HEK293 (cell line): ENCODE measurements at regions not wholly inside any gene's neighbourhood (a gene's known extent, or its start where the extent isn't known, plus 50 kb on each side); places are given as distances from the start of the nearest gene placed in this dataset.

Source experiments
- CTCF ChIP-seq: fragments of 450-650 bp; formaldehyde crosslinking; IDR thresholded peaks from 2 replicates; pipeline ENCODE4 v1.5.1; 2016; ENCODE audit warnings: missing biosample characterization, missing genetic modification characterization
- KLF16 ChIP-seq: fragments of 450-650 bp; formaldehyde crosslinking; IDR thresholded peaks from 2 replicates; pipeline ENCODE4 v1.5.1; 2017; ENCODE audit warnings: missing biosample characterization, missing genetic modification characterization
- RBAK ChIP-seq: fragments of 450-650 bp; formaldehyde crosslinking; IDR thresholded peaks from 2 replicates; pipeline ENCODE4 v1.5.1; 2016; ENCODE audit warnings: missing biosample characterization, missing genetic modification characterization
- SCRT1 ChIP-seq: fragments of 450-650 bp; formaldehyde crosslinking; IDR thresholded peaks from 2 replicates; pipeline ENCODE4 v1.5.1; 2016; ENCODE audit warnings: missing biosample characterization, missing genetic modification characterization, borderline replicate concordance
- TCF7L2 ChIP-seq: IDR thresholded peaks from 2 replicates; pipeline ENCODE4 v1.6.1; 2011; ENCODE audit warnings: low read depth, mild to moderate bottlenecking, inconsistent platforms, low read length, moderate library complexity, borderline replicate concordance
- YY1 ChIP-seq: fragments of 450-650 bp; formaldehyde crosslinking; IDR thresholded peaks from 2 replicates; pipeline ENCODE4 v1.5.1; 2018; ENCODE audit warnings: missing biosample characterization, missing genetic modification characterization
- ZBTB26 ChIP-seq: fragments of 450-650 bp; formaldehyde crosslinking; optimal IDR thresholded peaks from 2 replicates; pipeline ENCODE3; 2016; ENCODE audit warnings: missing biosample characterization, mild to moderate bottlenecking, missing genetic modification characterization
- ZNF146 ChIP-seq: fragments of 450-650 bp; formaldehyde crosslinking; IDR thresholded peaks from 2 replicates; pipeline ENCODE4 v1.5.1; 2016; ENCODE audit warnings: missing biosample characterization, missing genetic modification characterization
- ZNF24 ChIP-seq: fragments of 450-650 bp; formaldehyde crosslinking; IDR thresholded peaks from 2 replicates; pipeline ENCODE4 v1.5.1; 2016; ENCODE audit warnings: missing biosample characterization, missing genetic modification characterization
- ZNF274 ChIP-seq, 2 experiments: fragments of 200-500 bp in 1 of 2; fragments of 450-650 bp in 1 of 2; sonication (Bioruptor generic) in 1 of 2; formaldehyde crosslinking in 1 of 2; IDR thresholded peaks; 2 replicates each; pipeline versions ENCODE4 v1.5.1 to v1.6.1; 2014 to 2016; ENCODE audit warnings: borderline replicate concordance in 1 of 2, inconsistent platforms in 1 of 2, low read length in 1 of 2, missing biosample characterization in 1 of 2, missing genetic modification characterization in 1 of 2
- ZNF510 ChIP-seq: fragments of 450-650 bp; formaldehyde crosslinking; IDR thresholded peaks from 2 replicates; pipeline ENCODE4 v1.5.1; 2018; ENCODE audit warnings: mild to moderate bottlenecking, missing genetic modification characterization, missing biosample characterization; ENCODE audit not compliant: insufficient replicate concordance
- TF ChIP-seq, protein P1 (sequence below): fragments of 450-650 bp; formaldehyde crosslinking; IDR thresholded peaks from 2 replicates; pipeline ENCODE4 v1.5.1; 2016; ENCODE audit warnings: missing biosample characterization, missing genetic modification characterization, borderline replicate concordance

GRCh38 chr5:168057905-168058304, 233.5 kb upstream of the WWC1 start:
- no peak for TF ChIP-seq YY1 (tag by site-specific recombination)
- no peak for TF ChIP-seq KLF16 (tag by site-specific recombination)
- TF ChIP-seq CTCF (tag by site-specific recombination): no peak
- TF ChIP-seq ZNF510 (tag by site-specific recombination): no peak
- TF ChIP-seq ZBTB26 (tag by site-specific recombination): no peak
- no peak for TF ChIP-seq SCRT1 (tag by site-specific recombination)
- TF ChIP-seq TCF7L2: no peak
- TF ChIP-seq ZNF24: no peak
- no peak for TF ChIP-seq ZNF274 (IDR thresholded peaks at IDR 0.05; ENCODE audit: low read length)
- no peak for TF ChIP-seq ZNF274 (tag by site-specific recombination; IDR thresholded peaks at IDR 0.05; ENCODE audit: borderline replicate concordance)
- TF ChIP-seq, protein P1, sequence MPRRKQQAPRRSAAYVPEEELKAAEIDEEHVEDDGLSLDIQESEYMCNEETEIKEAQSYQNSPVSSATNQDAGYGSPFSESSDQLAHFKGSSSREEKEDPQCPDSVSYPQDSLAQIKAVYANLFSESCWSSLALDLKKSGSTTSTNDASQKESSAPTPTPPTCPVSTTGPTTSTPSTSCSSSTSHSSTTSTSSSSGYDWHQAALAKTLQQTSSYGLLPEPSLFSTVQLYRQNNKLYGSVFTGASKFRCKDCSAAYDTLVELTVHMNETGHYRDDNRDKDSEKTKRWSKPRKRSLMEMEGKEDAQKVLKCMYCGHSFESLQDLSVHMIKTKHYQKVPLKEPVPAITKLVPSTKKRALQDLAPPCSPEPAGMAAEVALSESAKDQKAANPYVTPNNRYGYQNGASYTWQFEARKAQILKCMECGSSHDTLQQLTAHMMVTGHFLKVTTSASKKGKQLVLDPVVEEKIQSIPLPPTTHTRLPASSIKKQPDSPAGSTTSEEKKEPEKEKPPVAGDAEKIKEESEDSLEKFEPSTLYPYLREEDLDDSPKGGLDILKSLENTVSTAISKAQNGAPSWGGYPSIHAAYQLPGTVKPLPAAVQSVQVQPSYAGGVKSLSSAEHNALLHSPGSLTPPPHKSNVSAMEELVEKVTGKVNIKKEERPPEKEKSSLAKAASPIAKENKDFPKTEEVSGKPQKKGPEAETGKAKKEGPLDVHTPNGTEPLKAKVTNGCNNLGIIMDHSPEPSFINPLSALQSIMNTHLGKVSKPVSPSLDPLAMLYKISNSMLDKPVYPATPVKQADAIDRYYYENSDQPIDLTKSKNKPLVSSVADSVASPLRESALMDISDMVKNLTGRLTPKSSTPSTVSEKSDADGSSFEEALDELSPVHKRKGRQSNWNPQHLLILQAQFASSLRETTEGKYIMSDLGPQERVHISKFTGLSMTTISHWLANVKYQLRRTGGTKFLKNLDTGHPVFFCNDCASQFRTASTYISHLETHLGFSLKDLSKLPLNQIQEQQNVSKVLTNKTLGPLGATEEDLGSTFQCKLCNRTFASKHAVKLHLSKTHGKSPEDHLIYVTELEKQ: no peak
- TF ChIP-seq ZNF146 (tag by site-specific recombination): no peak
- no peak for TF ChIP-seq RBAK (tag by site-specific recombination)
